SH-SY5Y (cell line): ENCODE measurements at regions not wholly inside any gene's neighbourhood (a gene's known extent, or its start where the extent isn't known, plus 50 kb on each side); places are given as distances from the start of the nearest gene placed in this dataset.

ENCODE experiments used
- GATA2 ChIP-seq: IDR thresholded peaks from 2 replicates; pipeline ENCODE4 v1.6.1; 2011; ENCODE audit warnings: mild to moderate bottlenecking, low read depth, low read length
- GATA3 ChIP-seq: IDR thresholded peaks from 2 replicates; pipeline ENCODE4 v1.6.1; 2011; ENCODE audit warnings: low read depth, mild to moderate bottlenecking, low read length, moderate library complexity

GRCh38 chr13:72062566-72062965 is 195.6 kb upstream of the DACH1 start:
- TF ChIP-seq GATA2 (no peak), GATA3 (no peak)

DNA sequence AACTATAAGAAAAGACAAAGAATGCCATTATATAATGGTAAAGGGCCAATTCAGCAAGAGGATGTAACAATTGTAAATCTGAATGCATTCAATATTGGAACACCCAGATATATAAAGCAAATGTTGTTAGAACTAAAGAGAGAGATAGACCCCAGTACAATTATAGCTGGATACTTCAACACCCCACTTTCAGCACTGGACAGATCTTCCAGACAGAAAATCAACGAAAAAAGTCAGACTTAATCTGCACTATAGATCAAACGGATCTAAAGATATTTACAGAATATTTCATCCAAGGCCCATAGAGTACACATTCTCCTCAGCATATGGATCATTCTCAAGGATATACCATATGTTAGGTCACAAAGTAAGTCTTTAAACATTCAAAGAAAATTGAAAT is 194.6 kb upstream of the DACH1 start:
- TF ChIP-seq GATA2 (no peak), GATA3 (no peak)

DNA sequence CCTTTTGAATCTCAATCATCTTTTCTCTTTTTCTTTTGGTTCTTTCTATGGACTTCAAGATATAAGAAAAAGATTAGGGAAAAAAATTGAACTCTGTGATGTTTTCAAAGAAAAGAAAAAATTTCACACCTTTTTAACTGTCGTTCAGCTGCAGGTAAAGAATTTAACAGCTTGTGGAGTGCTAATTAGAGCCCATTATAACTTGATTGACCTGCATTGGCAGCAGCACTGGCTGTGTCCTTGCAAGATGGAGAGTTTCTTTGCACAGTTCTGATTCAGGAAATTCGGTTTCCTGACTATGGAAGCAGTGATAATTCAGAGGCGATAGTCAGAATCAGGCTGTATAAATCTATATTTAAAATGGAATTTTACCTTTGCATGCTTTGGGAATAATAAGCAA is 183.2 kb upstream of the DACH1 start:
- TF ChIP-seq GATA3 (no peak), GATA2 (no peak)

- TF ChIP-seq GATA3: no peak
Measured at GRCh38 chr13:72043366-72043765, 176.4 kb upstream of the DACH1 start.

GRCh38 chr13:72041165-72041564 is 174.2 kb upstream of the DACH1 start:
- TF ChIP-seq GATA3 (no peak), GATA2 (no peak)

DNA sequence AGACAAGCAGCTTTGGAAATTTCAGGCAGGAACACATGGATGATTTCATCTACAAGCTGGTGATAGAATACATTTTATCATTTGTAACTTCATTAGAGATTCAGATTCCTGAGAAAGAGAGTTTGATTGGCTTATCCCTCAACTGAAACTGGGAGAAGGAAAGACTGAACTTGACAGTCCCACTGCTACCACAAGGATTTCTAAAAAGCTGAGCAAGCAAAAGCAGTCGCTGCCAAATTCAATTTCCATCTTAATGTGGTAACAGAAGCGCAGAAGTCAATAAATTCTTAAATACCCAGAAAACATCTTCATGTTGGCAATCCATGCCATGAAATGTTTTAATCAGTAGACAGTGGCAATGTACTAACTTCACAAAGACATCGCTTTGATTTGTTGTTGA is 172.1 kb upstream of the DACH1 start:
- TF ChIP-seq GATA3 (no peak), GATA2 (no peak)

DNA sequence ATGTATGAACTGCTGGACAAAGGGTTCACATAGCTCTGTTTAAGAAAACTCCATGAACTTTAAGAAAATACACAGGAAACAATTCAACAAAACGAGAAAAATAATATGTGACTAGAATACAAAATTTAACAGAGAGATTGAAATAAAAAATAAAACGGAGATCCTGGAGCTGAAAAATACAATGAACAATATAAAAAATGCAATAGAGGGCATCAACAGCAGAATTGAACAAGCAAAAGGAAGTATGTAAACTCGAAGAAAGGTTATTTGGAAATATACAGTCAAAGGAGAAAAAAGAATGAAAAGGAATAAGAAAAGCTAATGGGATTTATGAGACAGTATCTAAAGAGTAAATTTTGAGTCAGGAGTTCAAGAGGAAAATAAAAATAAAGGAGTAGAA is 163.0 kb upstream of the DACH1 start:
- TF ChIP-seq GATA2 (no peak), GATA3 (no peak)

DNA sequence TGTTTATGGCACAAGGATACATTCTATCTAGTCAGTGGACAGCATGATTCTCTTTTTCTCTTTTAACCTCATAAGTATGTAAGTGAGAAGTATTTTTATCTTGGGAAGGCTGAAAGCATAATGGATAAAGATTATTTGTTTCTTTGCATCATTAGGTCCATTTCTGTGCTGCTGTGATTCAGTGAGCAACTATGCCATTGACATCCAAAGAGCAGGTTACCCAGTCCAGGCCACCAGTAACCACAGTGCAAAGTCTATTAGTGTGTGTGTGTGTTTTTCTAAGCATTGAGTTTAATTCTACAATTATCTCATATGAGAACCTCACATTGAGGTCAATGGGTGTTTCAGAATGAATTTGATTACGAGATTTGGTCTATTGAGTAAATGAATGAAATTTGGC is 158.8 kb upstream of the DACH1 start:
- no peak for TF ChIP-seq GATA3
- TF ChIP-seq GATA2: no peak

DNA sequence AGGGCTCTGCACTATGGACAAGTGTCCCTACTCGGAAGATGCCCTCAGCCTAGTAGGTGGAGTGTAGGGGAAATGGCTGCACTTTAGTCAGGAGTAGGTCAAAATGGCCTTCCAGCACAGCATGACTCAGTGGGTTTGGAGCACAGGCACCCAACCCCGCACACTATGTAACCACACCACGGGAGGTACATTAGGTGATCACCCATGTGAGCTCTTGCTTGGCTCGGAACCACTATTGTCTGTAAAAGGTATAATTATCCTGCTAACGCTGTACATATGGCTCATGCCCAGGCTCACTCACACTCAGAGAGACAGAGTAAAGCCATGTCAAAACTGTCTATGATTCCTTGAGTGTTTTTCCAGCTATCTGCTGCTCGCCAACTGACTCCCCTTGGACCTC is 156.9 kb upstream of the DACH1 start:
- TF ChIP-seq GATA2: no peak
- no peak for TF ChIP-seq GATA3

DNA sequence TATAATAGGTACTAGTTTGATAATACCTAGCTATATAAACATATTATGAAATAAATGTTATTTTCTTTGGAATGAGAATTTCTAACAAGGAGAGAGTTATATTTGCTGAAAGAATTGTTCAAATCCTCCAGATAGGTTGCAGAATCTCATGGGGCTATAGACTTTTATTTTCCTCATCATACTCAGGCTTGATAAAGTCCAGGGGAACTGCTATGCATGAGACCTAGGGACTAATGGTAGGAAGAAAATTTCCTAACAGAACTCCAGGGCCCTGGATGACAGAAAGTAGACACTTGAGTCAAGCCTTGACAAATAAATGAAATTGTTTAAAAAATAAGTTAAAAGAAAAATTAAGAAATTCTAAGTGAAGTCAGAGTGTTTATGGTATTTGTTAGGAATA is 138.5 kb upstream of the DACH1 start:
- TF ChIP-seq GATA2: no peak
- TF ChIP-seq GATA3: no peak

DNA sequence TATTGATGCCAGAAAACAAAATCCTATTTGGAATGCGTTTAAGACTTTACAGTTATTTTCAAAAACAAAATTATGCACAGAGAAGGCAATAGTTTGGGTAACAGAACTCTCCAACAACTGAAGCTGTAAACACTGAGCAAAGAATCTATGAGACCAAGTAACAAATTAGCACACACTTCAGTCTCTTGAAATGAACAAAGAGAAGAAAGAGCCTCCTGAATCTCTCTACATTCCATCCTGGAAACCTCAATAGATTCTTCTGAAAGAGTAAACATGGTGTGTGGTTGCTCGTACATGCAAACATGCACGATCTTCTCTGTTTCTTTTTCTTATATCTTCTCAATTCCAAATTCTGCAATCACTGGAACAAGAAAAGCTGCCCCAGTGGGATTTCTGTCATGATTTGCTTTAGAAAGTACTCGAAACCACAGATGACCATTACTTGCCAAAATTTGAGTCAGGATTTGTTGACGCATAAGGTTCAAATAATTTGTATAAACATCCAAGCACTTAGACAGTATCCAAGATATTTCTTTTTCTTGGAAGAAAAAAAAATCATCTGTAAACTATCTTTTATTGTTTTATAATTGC is 137.9 kb upstream of the DACH1 start:
- TF ChIP-seq GATA2 (no peak), GATA3 (no peak)

DNA sequence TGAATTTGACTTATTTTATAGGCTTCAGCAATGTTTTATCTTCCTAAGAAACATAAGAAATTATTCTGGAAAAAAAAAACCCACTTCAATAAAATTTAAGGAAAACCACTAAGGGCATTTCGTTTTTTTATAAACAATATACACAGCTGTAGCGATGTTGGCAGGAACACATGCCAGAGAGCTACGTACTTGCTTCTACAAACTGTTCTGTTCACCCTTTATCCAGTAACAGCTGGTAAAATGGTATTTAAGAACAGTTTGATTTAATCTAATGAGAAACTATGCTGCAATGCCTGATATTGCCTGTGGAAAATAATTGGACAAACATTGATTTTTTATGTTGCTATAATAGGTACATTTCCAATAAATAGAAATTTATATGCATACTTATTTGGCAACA is 137.2 kb upstream of the DACH1 start:
- no peak for TF ChIP-seq GATA3
- no peak for TF ChIP-seq GATA2

GRCh38 chr13:71998223-71998622 is 131.2 kb upstream of the DACH1 start:
- TF ChIP-seq GATA2: no peak
- no peak for TF ChIP-seq GATA3

DNA sequence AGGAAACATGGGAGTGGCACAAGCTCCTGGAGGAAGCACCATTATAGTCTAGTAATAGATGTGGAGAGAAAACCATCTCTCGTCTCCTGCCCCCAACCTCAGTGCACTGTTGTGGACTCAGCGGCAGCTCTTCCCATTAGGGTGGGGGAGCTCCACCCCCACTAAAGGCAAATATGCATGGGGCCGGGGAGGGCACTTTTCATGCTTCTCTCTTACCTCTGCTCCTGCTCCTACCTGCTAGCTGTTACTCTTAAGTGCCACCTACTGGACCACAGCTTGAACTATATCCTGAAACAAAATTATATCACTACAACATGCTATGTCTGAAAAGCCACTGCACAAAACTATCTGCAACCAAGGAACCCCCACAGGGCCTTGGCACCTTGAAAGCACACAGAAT is 112.6 kb upstream of the DACH1 start:
- TF ChIP-seq GATA3 (no peak), GATA2 (no peak)

- TF ChIP-seq GATA3 (no peak), GATA2 (no peak)
Measured at GRCh38 chr13:71977028-71977427, 110.0 kb upstream of the DACH1 start.

GRCh38 chr13:71967990-71968389 is 101.0 kb upstream of the DACH1 start:
- TF ChIP-seq GATA3: no peak
- TF ChIP-seq GATA2: no peak
